Testis (tissue), 2 donors: ENCODE measurements at regions not wholly inside any gene's neighbourhood (a gene's known extent, or its start where the extent isn't known, plus 50 kb on each side); places are given as distances from the start of the nearest gene placed in this dataset.

ENCODE experiments used
- DNase-seq: peaks from one replicate; pipeline ENCODE4 v3.0.0-alpha.2; 2019
- H3K27ac ChIP-seq, 2 donors: fragments of 200-600 bp; sonication (generic); one replicate each; pipeline ENCODE4 v1.5.1; 2019
- H3K27me3 ChIP-seq: fragments of 200-600 bp; sonication (generic); one replicate; pipeline ENCODE4 v1.5.1; 2019
- H3K36me3 ChIP-seq: fragments of 200-600 bp; sonication (generic); one replicate; pipeline ENCODE4 v1.5.1; 2017; ENCODE audit warnings: low read depth; ENCODE audit errors: missing control alignments
- H3K4me1 ChIP-seq: fragments of 200-600 bp; sonication (generic); one replicate; pipeline ENCODE4 v1.5.1; 2019
- H3K4me3 ChIP-seq, 2 donors: fragments of 200-600 bp; sonication (generic); one replicate each; pipeline ENCODE4 v1.5.1; 2017 to 2019
- H3K9me3 ChIP-seq: fragments of 200-600 bp; sonication (generic); one replicate; pipeline ENCODE4 v1.5.1; 2017
- POLR2A ChIP-seq: fragments of 450-650 bp; IDR thresholded peaks from one replicate; pipeline ENCODE4 v1.6.1; 2017; ENCODE audit warnings: antibody characterized with exemption, mild to moderate bottlenecking, moderate library complexity
- WGBS, 2 donors: methylation state at CpG; one replicate each; pipeline ENCODE4 v1.1.5; 2018; 5-methylcytosine and 5-hydroxymethylcytosine counted together
- intact Hi-C: fragments of 100-400 bp; cut with DNase I; formaldehyde crosslinking; loops from one replicate; pipeline ENCODE4 v1.15.1; 2023; ENCODE audit warnings: low total_unique reads
- TF ChIP-seq, protein P1 (sequence below), 3 experiments: fragments of 450-650 bp in 2 of 3; fragments of 200-600 bp in 1 of 3; sonication (generic) in 1 of 3; IDR thresholded peaks; one replicate each; pipeline ENCODE4 v1.5.1; 2016 to 2019; ENCODE audit warnings: antibody characterized with exemption in 3 of 3, mild to moderate bottlenecking in 2 of 3, moderate library complexity in 1 of 3

- Histone ChIP-seq H3K27ac (no peak overlapping the region), H3K9me3 (no peaks in the 10 kb centered on the region), H3K36me3 (no peaks in the 10 kb centered on the region), H3K27me3 (no peaks in the 10 kb centered on the region), H3K4me1 (no peaks in the 10 kb centered on the region), H3K4me3 (no peak overlapping the region)
- intact Hi-C loops: no loop called here
- no peak for TF ChIP-seq POLR2A
- TF ChIP-seq, protein P1, sequence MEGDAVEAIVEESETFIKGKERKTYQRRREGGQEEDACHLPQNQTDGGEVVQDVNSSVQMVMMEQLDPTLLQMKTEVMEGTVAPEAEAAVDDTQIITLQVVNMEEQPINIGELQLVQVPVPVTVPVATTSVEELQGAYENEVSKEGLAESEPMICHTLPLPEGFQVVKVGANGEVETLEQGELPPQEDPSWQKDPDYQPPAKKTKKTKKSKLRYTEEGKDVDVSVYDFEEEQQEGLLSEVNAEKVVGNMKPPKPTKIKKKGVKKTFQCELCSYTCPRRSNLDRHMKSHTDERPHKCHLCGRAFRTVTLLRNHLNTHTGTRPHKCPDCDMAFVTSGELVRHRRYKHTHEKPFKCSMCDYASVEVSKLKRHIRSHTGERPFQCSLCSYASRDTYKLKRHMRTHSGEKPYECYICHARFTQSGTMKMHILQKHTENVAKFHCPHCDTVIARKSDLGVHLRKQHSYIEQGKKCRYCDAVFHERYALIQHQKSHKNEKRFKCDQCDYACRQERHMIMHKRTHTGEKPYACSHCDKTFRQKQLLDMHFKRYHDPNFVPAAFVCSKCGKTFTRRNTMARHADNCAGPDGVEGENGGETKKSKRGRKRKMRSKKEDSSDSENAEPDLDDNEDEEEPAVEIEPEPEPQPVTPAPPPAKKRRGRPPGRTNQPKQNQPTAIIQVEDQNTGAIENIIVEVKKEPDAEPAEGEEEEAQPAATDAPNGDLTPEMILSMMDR (IDR thresholded peaks at IDR 0.05): no peak
- 19 to 63% methylated on average over 1 of the region's 1 CpG for WGBS, 2 donors
- DNase-seq: no peak
These were observed 610.5 kb upstream of the ITGA1 start for GRCh38 chr5:52177193-52177592.

DNA sequence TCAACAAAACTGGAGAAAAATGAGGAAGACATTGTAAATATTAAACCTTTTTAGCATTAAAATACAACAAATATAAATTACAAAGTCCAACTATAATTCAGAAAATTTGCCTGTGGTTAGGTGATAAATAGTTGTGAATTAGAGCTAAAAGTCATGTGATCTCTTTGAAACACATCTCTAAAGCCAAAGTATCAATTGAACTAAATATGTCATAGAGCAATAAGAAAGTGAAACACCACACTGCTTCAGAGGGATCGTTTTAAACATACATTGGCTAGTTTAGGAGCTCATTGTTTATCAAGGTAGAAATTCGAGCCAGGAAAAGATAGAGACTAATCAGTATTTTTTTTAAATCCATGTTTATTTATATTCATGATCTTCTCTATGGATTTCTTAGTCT lies 606.3 kb upstream of the ITGA1 start:
- Histone ChIP-seq H3K36me3 (no peaks in the 10 kb centered on the region), H3K27me3 (no peaks in the 10 kb centered on the region), H3K4me1 (no peaks in the 10 kb centered on the region), H3K27ac (no peak overlapping the region), H3K9me3 (no peaks in the 10 kb centered on the region), H3K4me3 (no peak overlapping the region)
- no peak for TF ChIP-seq POLR2A
- TF ChIP-seq, protein P1 (IDR thresholded peaks at IDR 0.05): no peak
- no peak for DNase-seq
- WGBS, 2 donors: 49 to 56% methylated on average over 2 of the region's 2 CpGs
- intact Hi-C loops: no loop called here

- intact Hi-C loops: no loop called here
- Histone ChIP-seq H3K36me3 (no peaks in the 10 kb centered on the region), H3K4me3 (no peak overlapping the region), H3K27ac (no peak overlapping the region), H3K4me1 (no peaks in the 10 kb centered on the region), H3K27me3 (no peaks in the 10 kb centered on the region), H3K9me3 (no peaks in the 10 kb centered on the region)
- TF ChIP-seq, protein P1 (IDR thresholded peaks at IDR 0.05): no peak
- TF ChIP-seq POLR2A: no peak
- no peak for DNase-seq
These were observed 597.0 kb upstream of the ITGA1 start for GRCh38 chr5:52190737-52191136.

- H3K4me1 ChIP-seq: no peaks in the 10 kb centered on the region
- intact Hi-C loops: no loop called here
- no peak overlapping the region for H3K4me3 ChIP-seq
- no peak for DNase-seq
- WGBS, 2 donors: 91% methylated on average over 9 of the region's 9 CpGs
- no peak overlapping the region for H3K27ac ChIP-seq
- TF ChIP-seq POLR2A: no peak
- TF ChIP-seq, protein P1 (IDR thresholded peaks at IDR 0.05): no peak
- no peaks in the 10 kb centered on the region for H3K9me3 ChIP-seq
- no peaks in the 10 kb centered on the region for H3K27me3 ChIP-seq
- no peaks in the 10 kb centered on the region for H3K36me3 ChIP-seq
These were observed 587.9 kb upstream of the ITGA1 start for GRCh38 chr5:52199833-52200232.

GRCh38 chr5:52202256-52202655 lies 585.5 kb upstream of the ITGA1 start:
- DNase-seq: no peak
- Histone ChIP-seq H3K4me3 (no peak overlapping the region), H3K4me1 (no peaks in the 10 kb centered on the region), H3K36me3 (no peaks in the 10 kb centered on the region), H3K9me3 (no peaks in the 10 kb centered on the region), H3K27ac (no peak overlapping the region), H3K27me3 (no peaks in the 10 kb centered on the region)
- no peak for TF ChIP-seq POLR2A
- TF ChIP-seq, protein P1 (IDR thresholded peaks at IDR 0.05): no peak
- 79 to 93% methylated on average over 14 of the region's 14 CpGs for WGBS, 2 donors
- intact Hi-C loops: no loop called here
